ENCODE measurements at regions not wholly inside any gene's neighbourhood (a gene's known extent, or its start where the extent isn't known, plus 50 kb on each side); places are given as distances from the start of the nearest gene placed in this dataset.

DNA sequence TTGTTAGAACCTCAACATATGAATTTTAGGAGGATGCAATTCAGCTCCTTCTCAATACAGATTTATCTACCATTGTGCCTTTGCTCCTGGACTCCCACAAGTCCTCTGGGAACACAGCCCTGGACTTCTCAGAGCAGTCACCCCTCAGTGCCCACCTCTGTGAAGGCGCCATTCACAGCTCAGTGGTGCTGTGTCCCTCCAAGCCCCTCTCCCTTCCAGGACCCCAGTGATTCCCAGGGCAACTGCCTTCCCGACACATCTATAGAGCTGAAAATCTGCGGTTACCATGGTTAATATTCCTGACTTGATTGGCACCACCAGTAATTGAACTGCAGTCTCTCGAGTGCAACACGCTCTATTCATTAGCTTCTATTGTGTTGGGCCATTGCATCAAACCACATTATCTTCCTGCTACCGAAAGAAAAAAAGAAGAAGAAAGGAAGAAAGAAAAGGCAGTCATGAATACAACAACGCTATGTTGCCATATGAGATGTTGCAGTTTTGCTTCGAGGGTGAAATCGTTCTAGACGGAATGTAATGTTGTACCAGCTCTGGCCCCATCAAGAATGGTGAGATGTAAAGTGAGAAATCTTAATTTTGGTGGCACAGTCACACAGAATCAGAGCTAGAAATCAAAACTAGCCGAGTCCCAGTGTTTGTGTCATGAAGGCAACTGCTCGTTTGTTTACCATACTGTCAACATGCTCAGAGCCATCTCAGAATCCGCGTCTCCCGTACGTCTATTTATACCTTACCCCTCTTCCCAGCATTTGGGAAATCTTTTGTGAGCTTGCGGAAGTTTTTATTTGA lies 524.0 kb upstream of the ID2 start:
- FAIRE-seq (no peak), DNase-seq (ENCODE audit: insufficient read length, low spot score) (no peak)

DNA sequence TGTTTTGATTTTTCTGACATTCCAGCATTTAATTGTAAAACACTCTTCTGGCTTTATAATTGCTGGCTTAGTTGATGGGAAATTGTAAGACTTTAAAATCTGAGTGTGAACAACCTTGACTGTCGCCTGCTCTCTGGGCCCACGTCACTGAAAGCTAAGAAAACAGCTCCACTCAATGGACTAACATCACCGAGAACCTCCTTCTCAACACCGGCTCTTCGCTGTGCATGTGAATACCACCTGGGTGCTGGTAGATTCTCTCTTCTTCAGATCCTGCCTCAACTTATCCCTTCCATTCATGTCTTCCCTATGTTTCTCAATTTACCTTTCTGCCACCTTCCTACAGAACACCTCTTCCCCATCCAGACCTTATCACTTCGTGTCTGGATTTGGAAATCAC lies 523.1 kb upstream of the ID2 start:
- FAIRE-seq (no peak), DNase-seq (ENCODE audit: insufficient read length, low spot score) (no peak)

DNA sequence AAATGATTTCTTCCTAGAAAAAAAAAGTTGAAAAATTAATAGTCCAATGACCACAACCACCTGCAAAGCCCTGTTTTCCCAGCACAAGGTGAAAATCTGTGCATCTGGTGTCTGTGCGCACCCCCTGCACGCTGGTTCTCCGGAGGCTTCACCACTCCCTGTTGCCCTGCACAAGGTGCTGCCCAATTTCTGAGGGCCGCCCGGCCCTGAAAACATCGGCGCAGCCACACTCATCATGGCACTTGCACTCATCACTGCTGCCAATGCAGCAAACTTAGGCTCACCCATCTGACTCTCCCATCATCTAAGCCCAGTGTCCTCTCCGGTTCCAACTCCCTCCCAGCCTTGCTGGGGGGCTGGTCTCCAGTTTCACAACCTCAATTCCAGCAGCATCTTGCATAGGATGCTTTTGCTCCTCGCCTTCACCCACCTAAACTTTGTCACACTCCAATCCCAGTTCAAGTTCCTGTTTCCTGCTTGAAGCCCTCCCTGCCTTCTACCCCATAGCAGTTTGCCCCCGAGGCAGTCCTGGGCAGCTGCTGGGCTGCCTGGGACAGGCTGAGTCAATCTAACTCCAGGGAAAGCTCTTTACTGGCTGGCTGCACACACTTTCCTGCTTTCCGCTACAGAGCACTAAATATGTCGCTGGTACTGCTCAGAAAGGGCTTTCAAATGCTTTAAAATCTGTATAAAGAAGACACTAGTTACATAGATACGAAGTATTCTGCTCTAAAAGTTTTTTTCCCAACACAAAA lies 522.5 kb upstream of the ID2 start:
- DNase-seq (ENCODE audit: insufficient read length, low spot score) (no peak), FAIRE-seq (no peak)

DNA sequence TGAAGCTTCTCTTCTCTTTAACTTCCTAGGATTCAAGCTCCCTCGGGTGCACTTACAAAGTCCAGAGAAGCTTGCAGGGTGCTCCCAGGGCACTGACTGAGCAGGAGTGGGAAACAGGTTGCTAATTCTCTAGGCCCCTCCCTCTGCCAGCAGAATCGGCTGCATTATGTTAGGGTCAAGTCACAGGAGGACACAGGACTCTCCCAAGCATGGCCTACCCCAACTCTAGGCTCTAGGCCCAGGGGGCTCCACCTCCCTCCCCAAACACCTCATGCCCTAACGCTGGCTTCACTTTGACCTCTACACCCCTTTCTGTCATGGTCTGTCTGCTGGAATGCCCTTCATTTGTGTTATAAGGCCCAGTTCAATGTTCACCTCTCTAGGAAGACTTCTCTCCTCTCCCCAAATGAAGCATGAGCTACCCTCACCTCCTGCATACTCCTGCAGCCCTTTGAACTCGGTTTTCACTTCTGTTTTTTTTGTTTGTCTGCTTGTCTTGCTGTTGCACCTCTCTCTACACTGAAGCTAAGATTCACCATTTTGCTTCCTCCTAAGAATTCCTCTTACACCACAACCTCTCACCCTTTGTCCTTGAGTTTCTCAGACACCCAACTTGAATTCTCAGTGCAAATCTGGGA lies 521.8 kb upstream of the ID2 start:
- DNase-seq (ENCODE audit: insufficient read length, low spot score) (no peak), FAIRE-seq (no peak)

DNA sequence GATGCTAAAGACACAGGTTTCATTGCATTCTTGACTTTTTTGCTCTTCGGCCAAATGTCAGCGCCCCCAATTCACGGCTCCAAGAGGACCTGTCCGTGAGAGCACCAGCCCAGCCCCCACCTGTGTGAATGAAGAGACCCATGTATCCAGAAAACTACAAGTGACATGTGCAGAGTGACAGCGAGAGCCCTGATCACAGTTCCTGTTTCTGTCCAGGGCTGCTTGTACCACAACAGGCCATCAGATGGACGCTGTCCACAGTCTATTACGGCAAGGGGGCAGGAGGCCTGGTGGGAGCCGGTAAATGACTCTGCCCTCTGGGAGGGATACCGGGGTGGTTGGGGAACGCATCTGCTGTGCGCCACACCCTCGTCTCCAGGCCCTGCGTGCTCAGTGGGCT lies 520.9 kb upstream of the ID2 start:
- FAIRE-seq (no peak), DNase-seq (ENCODE audit: insufficient read length, low spot score) (no peak)

DNA sequence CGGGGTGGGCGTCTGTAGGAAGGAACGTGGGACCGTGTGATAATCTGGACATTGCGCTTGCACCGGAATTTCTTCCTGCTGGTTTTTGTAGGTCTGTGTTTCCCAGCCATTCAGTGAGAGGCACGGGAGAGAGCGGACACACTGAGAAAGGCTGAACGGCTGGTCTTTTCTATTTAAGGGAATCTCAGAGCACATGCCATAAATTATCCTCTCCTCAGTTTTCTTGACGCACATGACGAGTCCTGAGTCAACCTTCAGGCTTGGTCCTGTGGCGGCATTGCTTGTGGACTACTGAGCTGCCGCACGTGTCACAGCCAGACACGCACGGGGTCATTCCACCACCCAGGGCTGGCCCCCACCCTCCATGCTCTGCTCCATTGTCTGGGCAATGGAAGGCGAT lies 519.3 kb upstream of the ID2 start:
- FAIRE-seq (no peak), DNase-seq (ENCODE audit: insufficient read length, low spot score) (no peak)

DNA sequence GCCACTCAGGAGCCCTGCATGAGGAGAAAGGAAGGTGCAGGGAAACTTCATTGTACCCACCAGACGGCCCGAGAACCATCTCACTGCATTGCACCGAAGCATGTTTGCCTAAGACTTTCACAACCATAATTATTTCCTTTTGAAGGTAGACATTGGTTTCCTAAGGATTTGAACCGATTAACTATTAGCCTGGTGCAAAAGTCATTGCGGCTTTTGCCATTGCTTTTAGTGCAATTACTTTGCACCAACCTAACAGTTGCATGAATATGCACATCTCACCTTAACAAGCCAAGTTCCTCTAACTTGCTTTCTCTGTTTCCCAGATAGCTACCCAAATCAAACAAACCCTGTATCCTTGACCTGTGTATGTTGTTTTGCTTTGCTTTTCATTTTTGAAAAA lies 516.3 kb upstream of the ID2 start:
- DNase-seq (ENCODE audit: insufficient read length, low spot score) (no peak), FAIRE-seq (no peak)

DNA sequence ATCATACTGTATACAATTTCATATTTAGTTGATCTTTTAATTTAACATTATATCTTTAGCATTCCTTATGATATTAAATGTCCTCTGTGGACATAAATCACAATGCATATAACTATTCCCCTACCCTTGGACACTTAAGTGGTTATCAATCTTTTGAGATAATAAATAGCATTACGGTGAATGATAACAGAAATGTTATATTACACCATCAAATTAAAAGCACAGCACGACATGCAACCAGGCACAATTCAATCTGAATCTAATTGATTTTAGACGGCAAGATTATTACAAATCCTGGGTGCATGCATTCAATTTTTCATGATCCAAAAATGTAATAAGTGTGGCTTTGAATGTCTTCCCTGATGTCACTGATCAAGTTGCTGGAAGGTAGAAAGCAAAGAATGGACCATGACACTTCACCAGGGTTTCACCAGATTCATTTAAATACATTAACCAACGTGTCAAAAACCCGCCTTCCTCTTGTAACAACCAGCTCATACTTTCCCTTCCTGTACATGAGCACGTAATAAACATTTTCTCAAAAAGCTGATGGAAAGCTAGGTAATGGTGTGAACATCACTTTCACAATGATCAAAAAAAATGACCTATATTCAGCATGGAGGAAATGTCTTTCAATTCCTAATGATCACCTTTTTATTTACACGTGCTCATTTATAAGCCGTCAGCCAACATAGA lies 513.7 kb upstream of the ID2 start:
- peak; percentile 35 for FAIRE-seq

DNA sequence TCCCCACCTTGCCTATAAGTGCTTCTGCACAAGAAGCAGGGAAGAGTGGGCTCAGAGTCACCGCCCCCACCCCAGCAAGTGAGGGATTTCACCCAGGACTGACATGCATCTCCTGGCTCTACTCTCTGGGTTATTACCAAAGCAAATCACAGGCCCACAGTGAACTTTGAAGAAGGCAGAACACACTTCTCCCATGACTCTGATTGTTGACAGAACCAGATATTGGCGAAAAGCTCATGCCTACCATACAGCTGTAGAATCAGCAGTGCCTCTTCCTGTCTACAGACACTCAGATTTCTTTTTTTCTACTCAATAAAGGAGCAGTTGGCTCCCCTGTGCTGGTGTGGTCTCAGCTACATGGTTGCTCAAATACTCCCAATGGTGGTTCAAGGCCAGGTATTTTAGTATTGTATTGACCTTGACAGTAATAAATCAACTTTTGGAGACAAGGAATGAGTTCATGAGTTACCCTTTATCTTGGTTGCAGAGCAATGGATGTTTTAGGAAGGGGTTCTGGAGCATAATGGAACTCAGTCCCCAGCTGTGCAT lies 512.9 kb upstream of the ID2 start:
- DNase-seq (ENCODE audit: insufficient read length, low spot score) (no peak), FAIRE-seq (no peak)

More for the DNA sequence above, 513.7 kb upstream of the ID2 start:
- DNase-seq (ENCODE audit: insufficient read length, low spot score), result no peak

DNA sequence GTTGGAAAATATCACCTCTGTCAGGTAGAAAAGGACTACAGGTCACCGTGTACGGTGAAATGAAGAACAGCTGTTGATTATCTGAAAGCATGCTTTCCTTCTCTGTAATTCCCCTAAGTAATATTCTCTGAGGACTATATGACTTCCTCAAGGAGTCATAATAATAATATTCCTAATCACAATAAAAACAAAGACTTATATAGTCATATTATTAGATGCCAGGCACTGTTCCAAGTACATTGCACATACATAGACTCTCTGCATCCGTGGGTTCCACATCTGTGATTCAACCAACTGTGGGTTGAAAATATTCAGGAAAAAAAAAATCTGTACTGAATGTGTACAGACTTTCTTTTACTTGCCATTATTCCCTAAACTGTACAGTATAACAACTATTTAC lies 512.4 kb upstream of the ID2 start:
- FAIRE-seq (no peak), DNase-seq (ENCODE audit: insufficient read length, low spot score) (no peak)

DNA sequence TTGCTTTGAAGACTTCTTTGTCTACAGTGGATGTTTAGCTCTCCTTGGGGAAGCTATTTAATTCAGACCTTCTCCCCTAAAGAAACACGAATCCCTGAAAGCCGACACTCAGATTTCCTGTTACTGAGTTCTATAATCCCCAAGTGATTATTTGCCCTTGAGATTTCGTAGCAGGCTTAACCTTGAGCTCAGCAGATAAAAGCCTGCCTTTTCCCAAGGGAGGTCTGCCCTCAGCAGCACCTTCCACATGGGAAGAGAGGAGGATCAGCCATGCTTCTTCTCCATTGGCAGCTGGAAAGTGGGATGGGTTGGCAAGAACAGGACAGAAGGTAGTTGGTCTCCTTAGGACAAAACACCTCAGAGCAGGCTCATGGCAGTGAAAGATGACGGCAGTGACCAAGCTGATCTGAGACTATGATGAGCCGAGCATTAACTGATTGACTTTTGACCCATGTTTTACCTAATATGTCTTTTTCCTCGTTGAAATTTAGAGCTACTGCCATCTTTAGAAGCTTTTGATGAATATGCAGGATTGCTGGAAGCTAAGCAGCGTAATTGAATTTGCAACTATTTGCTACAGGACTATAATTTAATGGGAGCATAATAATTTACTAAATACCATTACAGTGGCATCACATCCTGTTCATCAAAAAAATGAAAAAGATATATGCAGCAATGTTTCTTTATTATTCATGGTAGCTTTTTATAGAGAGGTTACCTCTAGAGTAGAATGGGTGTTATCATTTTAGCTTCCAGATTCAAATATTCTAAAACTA lies 511.1 kb upstream of the ID2 start:
- no peak for DNase-seq (ENCODE audit: insufficient read length, low spot score)
- FAIRE-seq, result no peak

DNA sequence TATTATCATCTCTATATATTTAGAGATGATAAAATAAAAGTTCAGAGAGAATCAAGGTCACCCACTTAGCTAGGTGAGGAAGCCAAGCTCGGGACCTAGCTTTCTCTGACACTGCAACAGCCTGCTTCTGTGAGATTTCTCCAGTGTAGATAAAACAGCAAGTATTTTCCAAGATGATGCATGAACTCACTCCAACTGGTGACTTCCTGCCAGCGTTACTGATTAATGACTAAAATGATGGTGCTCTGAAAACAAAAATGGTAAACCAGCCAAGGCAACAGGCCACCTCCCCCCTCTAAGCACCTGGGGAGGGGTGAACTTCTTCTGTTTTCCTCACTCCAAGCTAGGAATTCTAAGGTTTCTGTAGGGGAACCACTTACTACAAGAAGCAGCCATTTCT lies 510.2 kb upstream of the ID2 start:
- DNase-seq (ENCODE audit: insufficient read length, low spot score) (no peak), FAIRE-seq (no peak)

DNA sequence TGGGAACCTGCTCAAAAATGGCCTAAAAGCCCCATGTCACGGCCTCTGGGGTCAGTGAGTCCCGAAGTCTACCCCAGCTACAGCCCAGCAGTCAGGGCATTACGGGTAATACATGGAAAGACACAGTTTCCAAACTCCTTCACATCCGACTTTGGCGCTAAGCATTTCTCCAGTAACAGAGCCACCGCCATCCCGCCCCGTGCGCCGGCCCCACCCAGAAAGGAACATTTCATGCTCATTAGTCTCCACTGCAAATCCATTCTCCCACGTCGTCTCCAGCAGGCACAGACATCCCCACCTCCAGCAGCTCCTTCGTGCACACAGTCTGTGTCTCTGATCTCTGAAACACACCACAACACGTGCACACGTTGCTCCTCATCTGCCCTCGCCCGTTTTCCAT lies 509.2 kb upstream of the ID2 start:
- no peak for DNase-seq (ENCODE audit: insufficient read length, low spot score)
- no peak for FAIRE-seq

DNA sequence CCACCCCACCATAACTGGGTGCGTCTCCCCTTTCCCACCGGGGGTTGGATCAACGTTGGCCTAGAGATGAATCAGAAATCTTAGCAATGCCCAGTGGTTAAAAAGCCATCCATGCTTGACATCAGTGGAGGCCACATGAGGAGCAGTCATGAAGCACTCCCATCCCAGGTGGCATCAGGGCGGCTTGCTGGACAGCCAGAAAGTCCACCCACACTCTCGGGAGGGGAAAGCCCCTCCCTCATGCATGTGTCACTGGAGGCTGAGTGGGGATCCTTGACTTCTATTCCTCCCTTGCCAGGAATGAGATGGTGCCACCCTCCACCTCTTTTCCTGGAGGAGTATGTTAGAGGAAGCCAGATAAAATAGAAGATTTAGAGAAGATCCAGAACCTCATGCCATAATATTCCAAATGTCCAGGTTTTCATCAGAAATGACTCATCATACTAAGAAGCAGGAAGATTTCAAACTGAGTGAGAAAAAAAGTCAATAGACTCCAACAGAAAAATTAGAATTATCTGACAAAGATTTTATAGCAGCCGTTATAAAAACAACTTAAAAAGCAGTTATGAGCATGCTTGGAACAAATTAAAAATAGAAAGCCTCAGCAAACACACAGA lies 507.1 kb upstream of the ID2 start:
- DNase-seq (ENCODE audit: insufficient read length, low spot score) (no peak), FAIRE-seq (no peak)

DNA sequence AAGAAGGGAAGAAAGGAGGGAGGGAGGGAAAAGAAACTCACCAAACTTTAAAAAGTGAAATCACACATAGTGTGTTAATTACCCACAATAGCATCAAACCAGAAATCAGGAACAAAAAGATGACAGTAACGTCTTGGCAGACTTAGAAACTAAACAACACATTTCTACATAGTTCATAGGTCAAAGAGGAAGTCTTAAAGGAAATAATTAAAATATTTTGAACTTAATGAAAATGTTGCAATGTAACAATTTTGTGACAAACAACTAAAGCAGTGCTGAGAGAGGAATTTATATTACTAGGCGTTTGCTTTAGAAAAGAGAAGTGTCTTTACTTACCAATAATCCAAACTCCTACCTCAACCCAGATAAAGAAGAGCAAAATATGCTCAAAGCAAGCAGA lies 505.0 kb upstream of the ID2 start:
- FAIRE-seq (no peak), DNase-seq (ENCODE audit: insufficient read length, low spot score) (no peak)

DNA sequence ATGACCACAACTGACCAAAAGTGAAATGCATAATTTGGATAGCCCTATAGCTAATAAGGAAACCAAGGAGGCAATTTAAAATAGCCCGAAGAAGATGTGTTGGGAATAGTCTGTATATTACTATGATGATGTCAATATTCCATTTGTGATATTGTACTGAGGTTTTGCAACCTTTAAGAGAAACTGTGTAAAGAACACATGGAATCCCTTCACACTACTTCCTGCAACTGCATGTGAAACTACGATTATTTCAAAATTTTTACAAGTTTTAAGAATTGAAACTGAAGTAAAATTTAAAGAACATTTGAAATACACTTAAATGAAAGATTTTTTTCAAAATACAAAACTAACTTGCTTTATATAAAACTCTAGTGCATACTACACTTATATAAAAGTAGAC lies 504.3 kb upstream of the ID2 start:
- DNase-seq (ENCODE audit: insufficient read length, low spot score), result no peak
- FAIRE-seq, result no peak

DNA sequence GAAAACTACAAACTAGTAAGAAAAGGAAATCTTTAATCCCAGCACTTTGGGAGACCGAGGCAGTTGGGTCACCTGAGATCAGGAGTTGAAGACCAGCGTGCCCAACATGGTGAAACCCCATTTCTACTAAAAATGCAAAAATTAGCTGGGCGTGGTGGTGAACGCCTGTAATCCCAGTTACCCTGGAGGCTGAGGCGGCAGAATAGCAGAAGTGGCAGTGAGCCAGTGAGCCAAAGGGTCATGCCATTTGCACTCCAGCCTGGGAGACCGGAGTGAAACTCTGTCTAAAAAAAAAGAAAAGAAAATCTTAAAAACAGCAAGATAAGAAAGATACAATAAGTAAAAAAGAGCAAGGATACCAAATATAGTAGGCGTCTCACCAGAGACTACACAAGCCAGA lies 502.9 kb upstream of the ID2 start:
- DNase-seq (ENCODE audit: insufficient read length, low spot score), result no peak
- no peak for FAIRE-seq

DNA sequence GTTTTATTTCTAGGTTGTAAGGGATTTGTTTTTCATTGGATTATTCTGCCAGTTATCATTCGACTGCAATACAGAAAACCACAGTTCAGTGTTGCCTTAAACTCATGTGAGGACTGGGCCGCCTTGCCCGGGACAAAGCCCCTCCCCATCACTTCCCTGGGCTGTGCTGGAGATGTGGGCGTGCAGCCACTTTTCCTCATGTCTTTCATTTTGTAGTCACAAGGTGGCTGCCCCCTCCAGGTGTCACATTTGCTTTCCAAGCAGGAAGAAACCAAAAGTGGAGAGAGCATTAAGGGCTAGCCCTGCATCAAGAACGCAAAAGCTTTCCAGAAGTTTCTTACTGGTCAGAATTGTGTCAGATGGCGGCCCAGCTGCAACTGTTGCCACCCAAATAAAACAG lies 492.5 kb upstream of the ID2 start:
- DNase-seq (ENCODE audit: insufficient read length, low spot score) (no peak), FAIRE-seq (no peak)

DNA sequence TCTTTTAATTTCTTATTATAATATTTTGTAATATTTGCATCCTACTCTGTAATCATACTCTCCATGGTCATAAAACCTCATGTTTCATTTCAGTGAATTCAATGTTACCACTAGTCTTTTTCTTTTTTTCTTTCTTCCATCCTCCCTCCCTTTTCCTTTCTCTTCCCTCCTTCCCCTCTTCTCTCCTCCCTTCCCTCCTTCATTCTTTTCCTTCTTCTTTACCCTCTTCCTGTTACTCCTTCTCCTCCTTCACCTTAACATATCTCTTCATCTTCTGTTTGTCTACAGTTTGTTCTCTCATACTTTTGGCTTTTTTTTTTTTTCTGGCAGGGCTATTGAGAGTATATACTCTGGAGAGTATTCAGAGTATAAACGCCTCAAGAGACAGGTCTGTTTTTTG lies 491.6 kb upstream of the ID2 start:
- FAIRE-seq (no peak), DNase-seq (ENCODE audit: insufficient read length, low spot score) (no peak)

DNA sequence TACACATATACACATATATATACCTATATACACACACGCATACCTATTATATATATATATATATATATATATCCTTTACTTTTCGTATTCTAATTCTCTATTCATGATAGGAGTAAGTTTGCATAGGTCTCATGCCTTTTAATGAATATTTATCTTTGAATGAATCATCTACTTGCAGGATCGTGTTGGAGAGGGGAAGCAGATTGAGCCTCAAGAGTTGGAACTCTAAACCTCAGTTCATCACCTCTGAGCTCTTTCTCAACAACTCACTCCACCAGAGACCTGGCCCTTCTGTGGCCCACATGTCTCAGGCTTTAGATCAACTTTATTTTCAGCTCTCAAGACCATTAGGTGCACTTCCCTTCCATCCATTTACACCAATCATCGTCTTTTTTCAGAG lies 490.4 kb upstream of the ID2 start:
- FAIRE-seq, result no peak
- no peak for DNase-seq (ENCODE audit: insufficient read length, low spot score)

Data from GM19239 (cell line).